DMS79 (cell line): ENCODE measurements at regions not wholly inside any gene's neighbourhood (a gene's known extent, or its start where the extent isn't known, plus 50 kb on each side); places are given as distances from the start of the nearest gene placed in this dataset.

Experiments
- DNase-seq: peaks from one replicate; lab custom pipeline; 2025; lab: John Stamatoyannopoulos, UW

- no peak for DNase-seq
Measured at GRCh38 chr1:60984062-60984799, 98.1 kb upstream of the NFIA start.

- no peak for DNase-seq
Measured at GRCh38 chr1:60983701-60984061, 98.7 kb upstream of the NFIA start.

DNA sequence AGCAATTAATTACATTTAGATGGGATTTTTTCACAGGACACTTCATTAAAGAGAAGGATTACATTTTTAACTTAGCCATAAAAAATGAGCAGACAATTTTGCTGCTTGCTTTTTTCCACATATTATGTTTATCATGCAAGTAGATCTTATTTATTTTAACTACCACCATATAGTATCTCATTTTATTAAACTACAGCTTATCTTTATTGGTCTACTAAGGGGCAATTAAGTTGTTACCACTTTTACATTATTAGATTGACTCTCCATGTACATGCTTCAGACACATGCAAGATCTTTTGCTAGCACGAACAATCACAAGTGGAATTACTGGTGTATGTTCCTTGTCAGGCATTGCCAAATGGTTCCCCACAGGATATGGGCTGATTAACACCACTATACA is 99.8 kb upstream of the NFIA start:
- DNase-seq: no peak

DNA sequence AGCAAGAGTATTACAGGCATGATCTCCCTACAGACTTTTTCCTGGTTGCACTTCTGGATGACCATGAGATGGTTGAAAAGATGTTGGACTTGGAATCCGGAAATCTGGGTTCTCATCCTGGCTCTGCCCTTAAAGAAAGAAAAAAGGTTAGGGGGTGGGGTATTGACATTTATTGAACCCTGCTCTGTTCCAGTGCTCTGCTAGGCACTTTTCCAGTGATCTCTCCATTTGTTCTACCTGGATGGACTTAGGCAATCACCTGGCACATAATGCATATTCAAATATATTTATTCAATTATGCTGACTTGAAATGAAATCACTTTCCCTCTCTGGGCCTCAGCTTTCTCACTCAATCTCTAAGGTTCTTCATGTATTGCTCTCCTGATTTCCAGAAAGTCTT is 101.0 kb upstream of the NFIA start:
- DNase-seq: no peak

- peak; percentile 24 for DNase-seq
Measured at GRCh38 chr1:60978421-60979357, 103.7 kb upstream of the NFIA start.

- no peak for DNase-seq
Measured at GRCh38 chr1:60977661-60978060, 104.7 kb upstream of the NFIA start.

DNA sequence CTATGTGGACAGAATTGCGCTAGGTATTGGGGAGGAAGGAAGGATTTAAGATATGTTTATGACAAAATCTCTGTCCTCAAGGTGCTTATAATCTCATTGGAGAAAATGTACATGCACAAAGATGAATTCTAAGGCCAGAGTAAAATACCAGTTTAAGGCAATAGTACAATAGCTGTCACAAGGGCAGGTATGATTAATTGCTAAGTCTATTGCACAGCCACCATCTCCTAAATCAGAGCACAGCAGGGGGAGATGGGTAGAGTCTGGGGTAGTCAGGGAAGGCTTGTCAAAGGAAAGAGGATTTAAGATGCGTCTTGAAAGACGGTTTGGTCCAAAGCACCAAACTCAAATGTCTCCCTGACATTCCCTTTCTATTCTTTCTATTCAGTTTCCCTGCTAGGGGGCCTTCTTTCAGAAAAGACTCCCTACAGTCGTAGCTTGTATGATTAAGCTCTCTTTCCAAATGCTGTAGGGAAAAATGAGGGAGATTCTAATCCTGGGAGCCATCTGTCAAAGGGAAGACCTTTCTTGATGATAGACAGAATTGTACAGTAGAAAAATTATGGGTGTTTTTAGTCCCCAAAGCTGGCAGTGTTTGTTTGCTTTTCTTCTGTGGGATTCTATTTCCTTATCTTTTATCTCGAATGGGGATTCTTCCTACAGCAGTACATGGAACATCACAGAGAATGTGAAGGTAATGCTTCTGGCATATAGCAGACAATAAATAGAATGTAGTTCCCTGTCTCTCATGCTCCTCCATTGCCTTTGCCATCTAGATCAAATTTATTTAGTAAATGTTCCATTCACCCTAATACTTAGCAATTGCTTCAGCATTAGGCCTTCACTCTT is 107.6 kb upstream of the NFIA start:
- no peak for DNase-seq

DNA sequence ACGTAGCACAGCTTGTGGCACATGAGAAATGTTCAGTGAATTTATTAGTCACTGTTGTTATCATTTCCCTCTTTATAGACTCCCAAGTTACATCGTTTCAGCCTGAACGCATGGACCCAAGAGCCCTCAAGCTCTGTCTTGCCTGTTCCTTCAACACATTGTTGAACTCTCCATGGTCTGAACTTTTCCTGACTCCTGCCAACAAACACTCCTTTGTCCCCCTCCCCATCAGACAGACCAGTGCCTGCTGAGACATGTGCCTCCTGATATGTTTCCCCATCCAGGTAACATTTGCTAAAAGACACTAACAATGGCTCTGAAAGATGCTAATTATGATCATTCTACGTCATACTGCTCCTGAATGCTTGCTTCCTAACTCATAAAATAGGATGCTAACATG is 108.7 kb upstream of the NFIA start:
- DNase-seq: no peak

GRCh38 chr1:60972841-60973364 is 109.5 kb upstream of the NFIA start:
- no peak for DNase-seq

DNA sequence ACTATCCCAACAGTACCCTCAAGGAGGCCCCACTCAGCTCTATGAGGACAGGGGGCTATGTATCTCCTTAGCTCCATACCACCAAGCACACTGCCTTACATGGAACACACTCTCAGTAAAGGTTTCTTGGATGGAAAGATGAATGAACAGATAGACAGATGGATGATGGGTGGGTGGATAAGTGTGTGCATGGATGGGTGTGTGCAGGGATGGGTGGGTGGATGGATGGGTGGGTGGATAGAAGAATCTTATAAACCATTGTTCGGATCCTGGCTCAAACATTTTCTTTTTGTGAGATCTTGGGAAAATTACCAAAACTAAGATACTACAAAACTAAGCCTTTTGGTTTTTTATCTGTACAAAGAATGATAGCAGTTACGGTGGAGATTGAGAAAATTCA is 111.0 kb upstream of the NFIA start:
- DNase-seq: no peak

DNA sequence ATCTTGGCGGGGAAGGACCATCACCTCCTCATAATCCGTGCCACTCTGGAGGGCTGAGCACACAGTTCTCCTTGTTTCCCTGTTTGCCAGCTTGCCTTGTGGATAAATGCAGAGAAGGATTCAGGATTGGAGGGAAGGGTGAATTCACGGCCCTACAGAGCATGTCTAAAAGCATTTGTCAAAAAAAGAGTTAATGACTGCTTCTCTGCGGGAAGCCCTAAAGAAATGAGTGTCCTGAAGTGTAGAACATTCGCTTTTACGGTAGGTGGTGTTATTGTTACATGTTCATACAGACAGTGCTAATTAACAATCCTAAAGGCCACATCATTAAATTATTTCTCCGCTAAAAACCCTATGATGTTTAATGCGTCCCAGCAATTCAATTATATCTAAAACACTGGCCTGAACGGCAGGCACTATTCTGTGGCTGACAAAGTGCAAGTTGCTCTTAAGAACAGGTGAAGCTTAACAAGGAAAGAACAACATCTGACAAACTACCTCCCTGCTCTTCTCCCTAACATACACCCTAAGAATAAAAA is 112.3 kb upstream of the NFIA start:
- DNase-seq: peak; percentile 22

DNA sequence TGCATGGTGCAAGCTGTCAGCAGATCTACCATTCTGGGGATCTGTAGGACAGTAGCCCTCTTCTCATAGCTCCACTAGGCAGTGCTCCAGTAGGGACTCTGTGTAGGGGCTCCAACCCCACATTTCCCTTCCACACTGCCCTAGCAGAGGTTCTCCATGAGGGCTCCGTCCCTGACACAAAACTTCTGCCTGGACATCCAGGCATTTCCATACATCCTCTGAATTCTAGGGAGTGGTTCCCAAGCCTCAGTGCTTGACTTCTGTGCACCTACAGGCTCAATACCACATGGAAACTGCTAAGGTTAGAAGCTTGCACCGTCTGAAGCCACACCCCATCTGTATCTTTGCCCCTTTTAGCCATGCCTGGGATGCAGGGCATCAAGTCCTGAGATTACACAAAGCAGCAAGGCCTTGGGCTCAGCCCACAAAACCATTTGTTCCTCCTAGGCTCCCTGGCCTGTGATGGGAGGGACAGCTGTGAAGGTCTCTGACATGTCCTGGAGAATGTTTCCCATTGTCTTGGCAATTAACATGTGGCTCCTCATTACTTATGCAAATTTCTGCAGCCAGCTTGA is 117.0 kb upstream of the NFIA start:
- DNase-seq: no peak

- no peak for DNase-seq
Measured at GRCh38 chr1:60963167-60963940, 119.0 kb upstream of the NFIA start.

DNA sequence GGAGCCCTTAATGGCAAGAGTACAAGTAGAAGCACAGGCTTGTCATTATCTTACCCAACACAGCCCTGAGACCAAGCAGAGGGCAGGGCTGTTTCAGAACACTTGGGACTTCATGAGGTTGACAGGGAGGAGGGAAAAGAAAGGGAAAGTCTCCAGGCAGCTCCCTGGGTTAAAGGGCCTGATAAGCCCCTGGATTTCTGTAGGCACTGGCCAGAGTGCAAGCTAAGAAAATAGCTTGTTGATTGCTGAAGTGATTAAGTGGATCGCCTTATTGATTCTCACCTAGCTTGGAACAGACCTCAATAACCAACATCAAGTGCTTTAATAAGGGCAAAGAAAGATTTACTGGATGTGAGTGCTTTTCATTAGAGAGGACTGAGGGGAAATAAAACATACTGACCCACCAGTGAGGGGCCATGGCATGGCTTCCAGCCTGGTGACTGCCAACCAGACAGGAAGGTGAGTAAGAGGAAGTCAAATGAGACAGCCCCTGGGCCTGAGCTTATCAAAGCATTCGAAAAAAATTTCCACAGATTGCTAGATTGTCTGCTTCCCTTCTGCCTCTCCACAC is 121.4 kb upstream of the NFIA start:
- no peak for DNase-seq

GRCh38 chr1:60959701-60960100 is 122.7 kb upstream of the NFIA start:
- no peak for DNase-seq

- no peak for DNase-seq
Measured at GRCh38 chr1:60958001-60958400, 124.4 kb upstream of the NFIA start.

- DNase-seq: no peak
Measured at GRCh38 chr1:60956520-60956919, 125.8 kb upstream of the NFIA start.

DNA sequence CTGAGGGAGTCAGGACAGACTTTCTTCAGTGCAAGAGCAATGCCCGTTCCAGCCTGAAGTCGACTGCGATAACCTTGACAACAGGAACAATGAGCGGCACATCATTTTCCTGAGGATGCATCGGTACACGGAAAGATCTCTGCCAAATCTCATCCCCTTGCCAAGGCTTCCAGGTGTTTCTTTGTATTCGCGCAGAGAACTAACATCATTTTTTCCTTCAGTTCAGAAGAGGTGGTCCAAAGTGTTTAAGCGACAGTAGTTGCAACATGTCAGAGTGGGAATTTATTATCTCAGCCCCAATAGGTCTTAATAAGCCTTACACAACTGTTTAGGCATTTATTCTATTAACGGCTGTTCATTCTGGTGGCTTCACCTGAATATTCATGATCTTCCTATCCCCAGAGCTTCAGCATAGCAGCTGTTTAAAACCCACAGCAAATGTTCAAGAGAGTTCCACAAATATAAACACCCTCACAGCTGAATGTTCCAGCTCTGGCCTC is 129.7 kb upstream of the NFIA start:
- DNase-seq: no peak

GRCh38 chr1:60950224-60951063 is 131.9 kb upstream of the NFIA start:
- no peak for DNase-seq
